NCI-H774 (cell line): ENCODE measurements at regions not wholly inside any gene's neighbourhood (a gene's known extent, or its start where the extent isn't known, plus 50 kb on each side); places are given as distances from the start of the nearest gene placed in this dataset.
"Not testable (repeated sequence)": the region's sequence is repeated elsewhere in the genome, so short reads cannot be mapped to it uniquely, and the experiment has no call there.

Source experiments
- DNase-seq: peaks from one replicate; lab custom pipeline; 2025; lab: John Stamatoyannopoulos, UW

GRCh38 chr14:21978999-21979314 lies 305.3 kb upstream of the OR4E1 start:
- no peak for DNase-seq

- DNase-seq = no peak
Observed at GRCh38 chr14:21978184-21978998, 304.8 kb upstream of the OR4E1 start.

GRCh38 chr14:21974741-21975140 lies 301.1 kb upstream of the OR4E1 start:
- DNase-seq = no peak

- no peak for DNase-seq
Observed at GRCh38 chr14:21965042-21965441, 291.4 kb upstream of the OR4E1 start.

- no peak for DNase-seq
Observed at GRCh38 chr14:21964180-21964579, 290.6 kb upstream of the OR4E1 start.

GRCh38 chr14:21960636-21961035 lies 287.0 kb upstream of the OR4E1 start:
- no peak for DNase-seq

GRCh38 chr14:21941885-21942284 lies 268.3 kb upstream of the OR4E1 start:
- DNase-seq = no peak

GRCh38 chr14:21940887-21941856 lies 267.6 kb upstream of the OR4E1 start:
- no peak for DNase-seq

GRCh38 chr14:21939836-21940235 lies 266.2 kb upstream of the OR4E1 start:
- DNase-seq = no peak

GRCh38 chr14:21937996-21938395 lies 264.4 kb upstream of the OR4E1 start:
- no peak for DNase-seq

GRCh38 chr14:21933681-21934080 lies 260.1 kb upstream of the OR4E1 start:
- no peak for DNase-seq

- no peak for DNase-seq
Observed at GRCh38 chr14:21924479-21924878, 250.9 kb upstream of the OR4E1 start.

- no peak for DNase-seq
Observed at GRCh38 chr14:21923820-21924219, 250.2 kb upstream of the OR4E1 start.

- DNase-seq = no peak
Observed at GRCh38 chr14:21921453-21921852, 247.8 kb upstream of the OR4E1 start.

GRCh38 chr14:21917699-21918436 lies 244.2 kb upstream of the OR4E1 start:
- peak; percentile 24 for DNase-seq

GRCh38 chr14:21915826-21916225 lies 242.2 kb upstream of the OR4E1 start:
- no peak for DNase-seq

GRCh38 chr14:21913759-21914158 lies 240.1 kb upstream of the OR4E1 start:
- peak; percentile 21 for DNase-seq

GRCh38 chr14:21912367-21912766 lies 238.7 kb upstream of the OR4E1 start:
- DNase-seq = no peak

GRCh38 chr14:21911877-21912276 lies 238.3 kb upstream of the OR4E1 start:
- no peak for DNase-seq

- no peak for DNase-seq
Observed at GRCh38 chr14:21910260-21910659, 236.6 kb upstream of the OR4E1 start.

- no peak for DNase-seq
Observed at GRCh38 chr14:21902561-21903181, 229.1 kb upstream of the OR4E1 start.

- DNase-seq = not testable (repeated sequence)
Observed at GRCh38 chr14:21894898-21895194, 221.2 kb upstream of the OR4E1 start.
